ENCODE measurements at regions not wholly inside any gene's neighbourhood (a gene's known extent, or its start where the extent isn't known, plus 50 kb on each side); places are given as distances from the start of the nearest gene placed in this dataset.

DNA sequence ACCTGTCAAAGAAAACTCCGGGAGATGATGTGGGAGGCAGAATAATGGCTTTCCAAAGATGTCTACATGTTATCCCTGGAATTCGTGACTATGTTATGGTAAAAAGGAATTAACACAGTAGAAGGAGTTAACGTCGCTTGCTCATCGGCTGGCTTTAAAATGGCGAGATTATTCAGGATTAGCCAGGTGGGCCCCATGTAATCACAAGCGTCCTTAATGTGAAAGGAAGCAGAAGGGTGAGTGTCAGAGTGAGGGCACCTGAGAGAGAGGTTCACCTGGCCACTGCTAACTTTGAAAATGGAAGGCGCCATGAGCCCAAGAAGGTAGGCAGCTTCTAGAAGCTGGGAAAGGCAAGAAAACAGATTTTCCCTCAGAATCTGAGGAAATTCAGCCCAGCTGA is 557.2 kb downstream of the EPHB1 start:
- TF ChIP-seq, protein P1, sequence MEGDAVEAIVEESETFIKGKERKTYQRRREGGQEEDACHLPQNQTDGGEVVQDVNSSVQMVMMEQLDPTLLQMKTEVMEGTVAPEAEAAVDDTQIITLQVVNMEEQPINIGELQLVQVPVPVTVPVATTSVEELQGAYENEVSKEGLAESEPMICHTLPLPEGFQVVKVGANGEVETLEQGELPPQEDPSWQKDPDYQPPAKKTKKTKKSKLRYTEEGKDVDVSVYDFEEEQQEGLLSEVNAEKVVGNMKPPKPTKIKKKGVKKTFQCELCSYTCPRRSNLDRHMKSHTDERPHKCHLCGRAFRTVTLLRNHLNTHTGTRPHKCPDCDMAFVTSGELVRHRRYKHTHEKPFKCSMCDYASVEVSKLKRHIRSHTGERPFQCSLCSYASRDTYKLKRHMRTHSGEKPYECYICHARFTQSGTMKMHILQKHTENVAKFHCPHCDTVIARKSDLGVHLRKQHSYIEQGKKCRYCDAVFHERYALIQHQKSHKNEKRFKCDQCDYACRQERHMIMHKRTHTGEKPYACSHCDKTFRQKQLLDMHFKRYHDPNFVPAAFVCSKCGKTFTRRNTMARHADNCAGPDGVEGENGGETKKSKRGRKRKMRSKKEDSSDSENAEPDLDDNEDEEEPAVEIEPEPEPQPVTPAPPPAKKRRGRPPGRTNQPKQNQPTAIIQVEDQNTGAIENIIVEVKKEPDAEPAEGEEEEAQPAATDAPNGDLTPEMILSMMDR (IDR thresholded peaks at IDR 0.05): no peak
- no peak for TF ChIP-seq POLR2A (IDR thresholded peaks at IDR 0.05)
